ENCODE measurements at regions not wholly inside any gene's neighbourhood (a gene's known extent, or its start where the extent isn't known, plus 50 kb on each side); places are given as distances from the start of the nearest gene placed in this dataset.

DNA sequence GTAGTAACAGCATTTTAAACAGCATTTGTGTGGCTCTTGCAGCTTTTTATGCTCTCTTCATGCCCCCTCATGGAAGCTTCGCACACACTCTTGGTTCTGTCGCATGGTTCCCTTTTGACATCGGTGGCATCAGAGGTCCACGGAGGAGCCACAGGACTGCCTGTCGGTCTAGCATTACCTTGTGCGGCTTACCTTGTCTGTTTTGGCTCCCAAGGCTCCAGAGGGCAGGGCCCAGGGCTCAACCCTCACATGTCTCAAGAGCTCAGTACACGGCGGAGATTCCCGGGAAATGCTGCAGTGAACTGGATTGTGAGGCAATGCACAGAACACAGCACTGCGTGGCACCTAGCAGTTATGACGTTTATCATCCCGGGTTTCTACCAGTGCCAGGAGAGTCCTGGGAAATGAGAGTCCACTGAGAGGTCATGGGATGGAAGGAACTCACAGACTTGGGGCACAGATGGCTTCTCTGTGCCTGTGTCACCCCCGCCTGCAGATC lies 1015.8 kb downstream of the TBC1D22A start:
- no peak for DNase-seq (ENCODE audit: low read depth in 1 of 2, low spot score in 1 of 2)
- Histone ChIP-seq H3K27me3 (ENCODE audit: insufficient read depth, poor library complexity, severe bottlenecking) (no peaks in the 10 kb centered on the region), H3K4me3 (replicated peaks; ENCODE audit: insufficient read depth, low read length) (no peak overlapping the region), H3K27ac (replicated peaks) (no peak overlapping the region)
- TF ChIP-seq, protein P1, sequence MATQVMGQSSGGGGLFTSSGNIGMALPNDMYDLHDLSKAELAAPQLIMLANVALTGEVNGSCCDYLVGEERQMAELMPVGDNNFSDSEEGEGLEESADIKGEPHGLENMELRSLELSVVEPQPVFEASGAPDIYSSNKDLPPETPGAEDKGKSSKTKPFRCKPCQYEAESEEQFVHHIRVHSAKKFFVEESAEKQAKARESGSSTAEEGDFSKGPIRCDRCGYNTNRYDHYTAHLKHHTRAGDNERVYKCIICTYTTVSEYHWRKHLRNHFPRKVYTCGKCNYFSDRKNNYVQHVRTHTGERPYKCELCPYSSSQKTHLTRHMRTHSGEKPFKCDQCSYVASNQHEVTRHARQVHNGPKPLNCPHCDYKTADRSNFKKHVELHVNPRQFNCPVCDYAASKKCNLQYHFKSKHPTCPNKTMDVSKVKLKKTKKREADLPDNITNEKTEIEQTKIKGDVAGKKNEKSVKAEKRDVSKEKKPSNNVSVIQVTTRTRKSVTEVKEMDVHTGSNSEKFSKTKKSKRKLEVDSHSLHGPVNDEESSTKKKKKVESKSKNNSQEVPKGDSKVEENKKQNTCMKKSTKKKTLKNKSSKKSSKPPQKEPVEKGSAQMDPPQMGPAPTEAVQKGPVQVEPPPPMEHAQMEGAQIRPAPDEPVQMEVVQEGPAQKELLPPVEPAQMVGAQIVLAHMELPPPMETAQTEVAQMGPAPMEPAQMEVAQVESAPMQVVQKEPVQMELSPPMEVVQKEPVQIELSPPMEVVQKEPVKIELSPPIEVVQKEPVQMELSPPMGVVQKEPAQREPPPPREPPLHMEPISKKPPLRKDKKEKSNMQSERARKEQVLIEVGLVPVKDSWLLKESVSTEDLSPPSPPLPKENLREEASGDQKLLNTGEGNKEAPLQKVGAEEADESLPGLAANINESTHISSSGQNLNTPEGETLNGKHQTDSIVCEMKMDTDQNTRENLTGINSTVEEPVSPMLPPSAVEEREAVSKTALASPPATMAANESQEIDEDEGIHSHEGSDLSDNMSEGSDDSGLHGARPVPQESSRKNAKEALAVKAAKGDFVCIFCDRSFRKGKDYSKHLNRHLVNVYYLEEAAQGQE (IDR thresholded peaks at IDR 0.05; ENCODE audit: insufficient replicate concordance, low read depth): no peak
- TF ChIP-seq POLR2AphosphoS5 (IDR thresholded peaks at IDR 0.05; ENCODE audit: low read depth) (no peak), GABPA (IDR thresholded peaks at IDR 0.05; ENCODE audit: low read depth) (no peak), SPI1 (IDR thresholded peaks at IDR 0.05; ENCODE audit: borderline replicate concordance, low read depth) (no peak)
- TF ChIP-seq, protein P2, sequence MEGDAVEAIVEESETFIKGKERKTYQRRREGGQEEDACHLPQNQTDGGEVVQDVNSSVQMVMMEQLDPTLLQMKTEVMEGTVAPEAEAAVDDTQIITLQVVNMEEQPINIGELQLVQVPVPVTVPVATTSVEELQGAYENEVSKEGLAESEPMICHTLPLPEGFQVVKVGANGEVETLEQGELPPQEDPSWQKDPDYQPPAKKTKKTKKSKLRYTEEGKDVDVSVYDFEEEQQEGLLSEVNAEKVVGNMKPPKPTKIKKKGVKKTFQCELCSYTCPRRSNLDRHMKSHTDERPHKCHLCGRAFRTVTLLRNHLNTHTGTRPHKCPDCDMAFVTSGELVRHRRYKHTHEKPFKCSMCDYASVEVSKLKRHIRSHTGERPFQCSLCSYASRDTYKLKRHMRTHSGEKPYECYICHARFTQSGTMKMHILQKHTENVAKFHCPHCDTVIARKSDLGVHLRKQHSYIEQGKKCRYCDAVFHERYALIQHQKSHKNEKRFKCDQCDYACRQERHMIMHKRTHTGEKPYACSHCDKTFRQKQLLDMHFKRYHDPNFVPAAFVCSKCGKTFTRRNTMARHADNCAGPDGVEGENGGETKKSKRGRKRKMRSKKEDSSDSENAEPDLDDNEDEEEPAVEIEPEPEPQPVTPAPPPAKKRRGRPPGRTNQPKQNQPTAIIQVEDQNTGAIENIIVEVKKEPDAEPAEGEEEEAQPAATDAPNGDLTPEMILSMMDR (IDR thresholded peaks at IDR 0.05; ENCODE audit: insufficient read depth, low read length): no peak

DNA sequence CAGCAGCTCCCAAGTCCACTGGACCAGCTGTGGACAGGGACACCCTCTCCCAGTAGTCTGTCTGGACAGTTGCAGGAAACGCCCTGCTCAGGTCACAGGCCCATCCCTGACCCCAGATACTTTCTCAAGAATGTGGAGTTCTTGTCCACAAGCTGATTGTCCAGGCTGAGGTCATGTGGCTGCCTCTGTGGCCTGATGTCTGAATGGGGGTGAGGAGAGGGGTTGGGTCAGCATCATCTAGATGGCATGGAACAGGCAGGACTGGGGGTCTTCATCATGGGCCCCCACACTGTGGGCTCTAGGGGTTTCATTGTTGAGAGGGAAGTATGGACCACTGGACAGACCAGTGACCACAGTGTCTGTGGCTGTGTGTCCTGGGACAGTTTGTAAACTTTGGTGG lies 1015.0 kb downstream of the TBC1D22A start:
- Histone ChIP-seq H3K27ac (replicated peaks) (no peak overlapping the region), H3K4me3 (replicated peaks; ENCODE audit: insufficient read depth, low read length) (no peak overlapping the region), H3K27me3 (ENCODE audit: insufficient read depth, poor library complexity, severe bottlenecking) (no peaks in the 10 kb centered on the region)
- no peak for DNase-seq (ENCODE audit: low read depth in 1 of 2, low spot score in 1 of 2)
- TF ChIP-seq, protein P1 (IDR thresholded peaks at IDR 0.05; ENCODE audit: insufficient replicate concordance, low read depth): no peak
- no peak for TF ChIP-seq GABPA (IDR thresholded peaks at IDR 0.05; ENCODE audit: low read depth)
- no peak for TF ChIP-seq SPI1 (IDR thresholded peaks at IDR 0.05; ENCODE audit: borderline replicate concordance, low read depth)
- TF ChIP-seq, protein P2 (IDR thresholded peaks at IDR 0.05; ENCODE audit: insufficient read depth, low read length): no peak
- no peak for TF ChIP-seq POLR2AphosphoS5 (IDR thresholded peaks at IDR 0.05; ENCODE audit: low read depth)

DNA sequence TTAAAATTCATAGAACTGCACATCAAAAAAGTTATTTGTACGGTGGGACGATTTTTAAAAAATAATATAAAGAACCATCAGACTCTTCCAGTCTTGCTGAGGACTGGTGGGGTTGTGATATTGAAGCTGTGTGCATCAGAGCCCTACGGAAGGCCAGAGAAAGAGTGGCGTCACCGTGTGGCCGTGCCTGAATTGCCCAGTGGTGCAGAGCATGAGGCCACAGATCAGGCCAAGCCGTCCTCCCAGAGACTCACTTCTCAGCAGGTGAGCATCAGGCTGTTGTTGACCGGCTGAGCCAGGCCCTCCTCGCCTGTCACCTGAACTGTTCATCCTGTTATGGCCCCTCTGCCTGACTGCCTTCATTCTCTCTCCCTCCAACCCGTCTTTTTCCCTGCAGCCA lies 1013.9 kb downstream of the TBC1D22A start:
- Histone ChIP-seq H3K4me3 (replicated peaks; ENCODE audit: insufficient read depth, low read length) (no peak overlapping the region), H3K27me3 (ENCODE audit: insufficient read depth, poor library complexity, severe bottlenecking) (no peaks in the 10 kb centered on the region), H3K27ac (replicated peaks) (no peak overlapping the region)
- DNase-seq (ENCODE audit: low read depth in 1 of 2, low spot score in 1 of 2): no peak
- TF ChIP-seq, protein P1 (IDR thresholded peaks at IDR 0.05; ENCODE audit: insufficient replicate concordance, low read depth): no peak
- no peak for TF ChIP-seq GABPA (IDR thresholded peaks at IDR 0.05; ENCODE audit: low read depth)
- TF ChIP-seq, protein P2 (IDR thresholded peaks at IDR 0.05; ENCODE audit: insufficient read depth, low read length): no peak

Measured in HL-60 (cell line).